GM12892 (cell line): ENCODE measurements at regions not wholly inside any gene's neighbourhood (a gene's known extent, or its start where the extent isn't known, plus 50 kb on each side); places are given as distances from the start of the nearest gene placed in this dataset.

Experiments used
- POLR2A ChIP-seq: IDR thresholded peaks from 2 replicates; pipeline ENCODE4 v1.6.1; 2011; ENCODE audit warnings: low read depth, low read length, control low read depth
- POLR2AphosphoS5 ChIP-seq: IDR thresholded peaks from 2 replicates; pipeline ENCODE4 v1.6.1; 2011; ENCODE audit warnings: low read depth, low read length, control low read depth
- TAF1 ChIP-seq: IDR thresholded peaks from 2 replicates; pipeline ENCODE4 v1.6.1; 2011; ENCODE audit warnings: low read depth, mild to moderate bottlenecking, control low read depth, low read length, borderline replicate concordance

DNA sequence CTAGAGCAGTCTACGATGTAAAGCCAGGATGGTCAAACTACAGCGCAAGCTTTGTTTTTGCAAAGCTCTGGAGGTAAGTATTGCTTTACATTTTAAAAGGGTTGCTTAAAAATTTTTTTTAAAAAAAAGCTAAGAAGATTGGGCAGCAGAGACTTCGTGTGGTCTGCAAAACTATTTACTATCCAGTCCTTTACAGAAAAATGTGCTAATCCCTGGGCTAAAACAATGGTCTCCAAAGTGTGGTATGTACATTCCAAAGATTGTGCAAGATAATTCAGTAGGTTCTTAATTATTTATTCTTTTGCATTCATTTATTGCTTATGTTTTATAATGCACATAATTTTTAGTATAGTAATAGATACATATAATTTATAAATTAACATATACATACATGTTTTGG lies 113.2 kb downstream of the MFAP3L start:
- TF ChIP-seq POLR2AphosphoS5 (no peak), POLR2A (no peak), TAF1 (no peak)
